COLO668 (cell line): ENCODE measurements at regions not wholly inside any gene's neighbourhood (a gene's known extent, or its start where the extent isn't known, plus 50 kb on each side); places are given as distances from the start of the nearest gene placed in this dataset.

Source experiments
- DNase-seq: peaks from one replicate; lab custom pipeline; 2025; ENCODE audit not compliant: unreplicated experiment; lab: John Stamatoyannopoulos, UW

DNA sequence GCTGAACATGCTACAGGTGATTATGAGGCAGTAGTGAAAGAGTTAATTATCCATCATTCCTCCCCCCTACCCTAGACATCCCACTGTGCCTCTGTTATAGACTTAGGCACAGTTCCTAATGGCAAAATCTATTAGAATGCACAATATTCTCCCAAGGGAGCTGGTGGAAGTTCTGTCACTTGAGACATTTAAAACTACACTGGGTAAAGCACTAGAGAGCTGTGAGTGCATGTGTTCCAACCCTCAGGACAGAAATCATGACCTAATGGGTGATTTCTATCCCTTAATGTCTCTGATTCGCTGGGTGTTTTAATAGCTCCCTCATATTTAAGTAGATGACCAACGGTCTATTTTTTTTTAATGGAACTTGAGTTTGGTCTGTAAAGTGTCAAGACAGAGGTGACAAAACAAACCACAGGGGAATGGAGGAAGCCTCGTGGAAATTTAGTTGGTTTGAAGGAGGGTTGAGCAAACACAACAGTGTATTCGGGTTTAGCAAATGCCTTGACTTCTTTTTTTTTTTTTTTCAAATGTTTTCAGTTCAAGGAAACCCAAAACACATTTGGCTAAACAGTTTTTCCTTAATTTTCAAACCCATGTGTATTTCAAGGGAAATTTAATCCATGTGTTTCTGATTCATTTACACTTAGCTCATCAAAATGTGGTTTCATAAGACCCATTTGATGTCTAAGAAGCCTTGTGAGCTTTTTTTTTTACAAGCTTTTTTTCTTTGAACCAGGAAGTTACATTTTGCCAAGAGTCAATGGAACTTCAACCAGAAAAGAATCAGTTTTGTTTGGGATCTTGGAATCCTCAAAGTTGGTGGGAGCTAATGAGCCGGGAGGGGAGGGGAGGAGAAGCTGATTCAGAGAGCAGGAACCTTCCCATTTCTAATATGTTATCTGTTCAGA, 665.1 kb upstream of the ZEB2 start:
- DNase-seq = no peak

DNA sequence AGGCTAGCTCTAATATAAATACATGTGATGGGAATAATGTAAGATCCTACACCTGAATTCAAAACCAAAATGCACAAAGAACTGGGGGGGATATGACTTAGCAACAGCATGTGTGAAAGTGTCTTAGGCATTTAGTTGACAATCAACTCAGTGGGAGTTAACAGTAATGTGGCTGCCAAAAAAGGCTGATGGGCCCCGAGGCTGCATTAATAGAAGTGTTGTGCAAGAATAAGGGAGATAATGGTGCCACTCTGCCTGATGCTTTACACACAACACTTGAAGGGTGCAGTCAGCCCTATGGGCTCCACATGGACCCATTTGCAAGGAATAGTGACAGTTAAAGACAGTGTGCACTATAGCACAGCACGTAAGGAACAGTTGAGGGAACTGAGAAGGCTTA, 649.4 kb upstream of the ZEB2 start:
- no peak for DNase-seq

DNA sequence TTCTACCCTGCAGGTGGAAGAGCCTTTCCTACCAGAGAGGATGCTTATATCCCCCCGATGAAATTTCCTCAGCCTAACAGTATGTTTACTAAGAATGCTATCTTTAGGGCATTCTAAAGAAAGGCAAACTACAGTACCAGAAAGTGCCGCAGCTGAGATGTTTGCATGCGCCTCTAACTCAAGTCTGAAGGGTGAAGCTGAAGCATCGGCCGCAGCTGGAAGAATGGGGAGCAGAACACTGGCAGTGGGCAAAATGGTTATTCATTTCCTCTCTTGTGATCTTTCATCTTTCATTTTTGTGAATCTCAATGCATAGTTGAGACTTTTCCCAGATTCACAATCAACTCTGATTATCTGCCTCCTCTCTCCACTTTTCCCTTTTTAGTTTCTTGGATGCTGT, 648.2 kb upstream of the ZEB2 start:
- no peak for DNase-seq

DNA sequence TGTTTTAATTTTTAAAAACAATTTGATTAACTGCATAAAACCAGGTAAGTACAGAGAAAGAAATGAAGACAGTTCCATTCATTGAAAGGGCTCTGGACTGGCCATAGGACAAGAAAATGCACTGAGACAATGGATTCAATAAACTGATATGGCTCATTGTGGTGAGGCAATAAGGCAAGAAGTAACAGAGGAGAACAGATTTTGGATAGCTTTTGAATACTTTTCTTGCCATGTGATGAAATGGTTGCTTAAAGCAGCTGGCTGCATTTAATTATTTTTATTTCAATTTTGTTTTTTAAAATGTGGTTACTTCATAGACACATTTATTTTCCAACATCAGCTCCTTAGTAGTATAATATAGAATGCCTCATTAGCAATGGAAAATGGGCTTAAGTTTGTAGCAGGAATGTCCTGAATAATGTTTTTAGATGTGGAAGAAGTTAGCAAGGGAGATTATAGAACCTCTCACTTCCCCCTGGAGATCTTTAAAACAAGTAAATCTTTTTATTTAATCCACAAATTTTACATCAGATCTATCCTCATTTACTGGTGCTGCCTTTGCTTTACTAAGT, 646.9 kb upstream of the ZEB2 start:
- no peak for DNase-seq

DNA sequence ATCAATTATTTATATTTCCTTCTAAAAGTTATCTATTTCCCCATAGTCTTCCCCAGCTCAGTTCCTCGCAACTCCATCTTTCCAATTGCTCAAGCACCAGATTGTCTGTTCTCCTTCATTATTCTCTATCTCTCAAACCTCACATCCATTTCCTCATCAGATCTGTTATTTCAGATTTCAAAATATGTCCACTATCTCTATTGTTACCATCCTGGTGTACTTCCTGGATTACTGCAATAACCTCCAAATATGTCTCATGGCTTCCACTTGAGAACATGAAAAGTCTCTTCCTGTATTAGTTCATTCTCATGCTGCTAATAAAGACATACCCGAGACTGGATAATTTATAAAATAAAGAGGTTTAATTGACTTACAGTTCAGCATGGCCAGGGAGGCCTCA, 641.7 kb upstream of the ZEB2 start:
- no peak for DNase-seq

DNA sequence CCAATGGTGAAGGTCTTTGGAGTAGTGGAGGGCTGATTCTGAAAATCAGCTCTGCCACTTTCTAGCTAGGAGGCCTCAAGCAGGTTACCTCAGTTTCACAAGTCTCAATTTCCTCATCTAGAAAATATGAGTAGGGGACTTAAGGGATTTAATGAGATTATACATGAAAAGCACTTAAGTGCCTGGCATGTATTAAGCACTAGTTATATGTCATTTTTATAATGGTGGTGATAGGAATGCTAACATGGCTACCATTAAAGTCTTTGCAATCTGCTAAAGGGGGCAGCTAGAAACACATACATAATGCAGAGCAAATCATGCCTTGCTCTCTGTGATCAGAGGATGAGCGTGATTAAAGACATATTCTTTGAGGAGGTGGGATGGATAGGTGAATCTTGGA, 640.9 kb upstream of the ZEB2 start:
- DNase-seq = no peak

DNA sequence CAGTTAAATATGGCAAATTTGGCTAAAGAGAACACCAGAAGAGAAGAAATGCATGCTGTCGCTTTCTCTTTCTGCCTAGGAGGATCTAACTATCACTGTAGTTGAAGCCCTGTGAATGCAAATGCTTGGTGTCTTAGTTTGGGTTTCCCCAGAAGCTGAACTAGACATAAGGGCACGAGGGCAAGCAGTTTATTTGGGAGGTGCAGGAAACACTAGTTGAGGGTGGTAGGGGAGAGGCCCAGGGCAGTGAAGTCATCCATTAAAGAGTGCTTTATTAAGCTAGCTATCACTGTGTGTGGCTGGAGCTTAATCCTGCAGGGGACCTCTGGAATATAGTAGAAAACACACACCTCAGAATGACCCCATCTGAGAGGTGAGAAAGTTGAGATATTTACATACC, 639.8 kb upstream of the ZEB2 start:
- DNase-seq = no peak

DNA sequence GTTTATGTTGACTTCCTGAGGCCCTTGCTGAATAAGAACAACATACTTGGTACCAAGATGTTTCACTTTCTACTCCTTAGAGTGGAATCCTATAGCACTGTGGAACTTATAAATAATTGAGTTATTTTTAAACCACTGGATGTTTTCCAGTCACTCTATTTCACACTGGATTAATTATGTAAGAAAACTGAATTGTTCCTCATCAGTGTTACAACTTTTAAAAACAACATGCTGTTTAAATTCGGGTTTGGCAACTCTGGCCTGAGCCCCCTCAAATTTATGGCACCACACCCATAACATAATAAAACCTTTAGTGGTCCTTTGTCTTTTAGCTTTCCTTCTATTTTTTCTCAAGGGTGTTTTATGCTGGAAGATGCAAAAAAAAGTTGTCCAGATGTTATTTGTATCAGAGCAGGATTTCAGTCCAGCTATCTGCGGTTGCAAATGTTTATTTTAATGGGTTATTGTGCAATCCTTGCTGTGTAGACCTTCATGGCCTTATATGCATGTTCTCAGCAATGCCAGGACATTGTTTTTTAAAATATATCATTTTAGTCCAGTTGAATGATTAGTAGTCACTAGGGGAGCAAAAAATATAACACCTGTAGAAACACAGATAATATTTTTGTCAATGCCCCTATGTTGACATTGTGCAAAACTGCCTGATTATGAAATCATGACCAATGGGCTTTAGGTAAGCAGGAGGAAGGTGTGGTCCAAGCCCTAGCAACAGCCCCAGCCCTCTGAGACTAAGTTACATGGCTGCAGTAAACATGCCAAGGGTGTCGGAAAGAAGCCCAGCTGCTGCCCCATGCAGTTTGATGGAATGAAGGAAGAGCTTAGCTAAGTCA, 638.0 kb upstream of the ZEB2 start:
- no peak for DNase-seq

DNA sequence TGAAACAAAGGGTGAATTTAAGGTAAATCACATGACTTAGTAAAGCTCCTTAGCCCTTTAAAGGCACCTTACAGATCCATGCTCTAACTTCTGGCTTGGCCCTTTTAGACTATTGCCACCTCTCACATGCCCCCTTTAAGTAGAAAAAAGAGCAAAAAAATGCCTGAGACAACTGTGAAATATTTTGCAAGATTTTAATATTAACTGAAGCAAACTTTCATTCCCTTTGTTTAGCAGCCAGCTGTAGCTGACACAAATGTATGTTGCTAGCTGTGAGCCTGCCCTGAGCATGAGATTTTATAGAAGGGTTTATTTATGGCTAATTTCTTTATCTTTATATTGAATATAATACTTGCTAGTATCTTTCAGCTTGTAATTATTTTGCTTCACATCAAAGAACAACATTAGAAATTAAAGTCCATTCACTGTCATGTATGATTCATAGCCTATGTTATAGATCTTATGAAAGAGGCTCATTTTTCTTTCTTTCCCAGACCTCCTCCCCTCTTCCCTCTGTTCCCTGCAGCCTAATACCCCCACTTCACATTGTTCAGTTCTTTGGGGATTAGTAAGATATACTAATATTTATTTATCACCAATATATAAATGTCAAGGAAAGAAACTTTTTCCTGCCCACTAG, 637.2 kb upstream of the ZEB2 start:
- DNase-seq = no peak

DNA sequence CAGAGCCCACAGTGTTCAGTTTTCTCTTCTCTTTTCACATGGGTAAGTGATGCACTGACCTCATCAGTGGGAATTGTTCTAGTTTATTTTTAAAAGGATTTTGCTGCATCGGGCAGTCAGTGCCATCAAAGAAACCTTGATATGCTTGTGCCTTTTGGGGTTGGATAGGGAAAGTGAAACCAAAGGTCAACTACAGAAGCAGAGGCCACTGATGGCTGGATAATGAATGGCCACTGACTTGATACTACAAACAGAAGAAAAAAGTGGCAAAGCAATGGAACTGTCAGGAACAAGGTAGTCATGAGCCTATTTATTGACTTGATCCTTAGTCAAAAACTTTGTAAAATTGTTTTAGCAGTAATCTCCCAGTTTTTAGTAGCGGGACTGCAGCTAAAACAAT, 636.3 kb upstream of the ZEB2 start:
- no peak for DNase-seq

DNA sequence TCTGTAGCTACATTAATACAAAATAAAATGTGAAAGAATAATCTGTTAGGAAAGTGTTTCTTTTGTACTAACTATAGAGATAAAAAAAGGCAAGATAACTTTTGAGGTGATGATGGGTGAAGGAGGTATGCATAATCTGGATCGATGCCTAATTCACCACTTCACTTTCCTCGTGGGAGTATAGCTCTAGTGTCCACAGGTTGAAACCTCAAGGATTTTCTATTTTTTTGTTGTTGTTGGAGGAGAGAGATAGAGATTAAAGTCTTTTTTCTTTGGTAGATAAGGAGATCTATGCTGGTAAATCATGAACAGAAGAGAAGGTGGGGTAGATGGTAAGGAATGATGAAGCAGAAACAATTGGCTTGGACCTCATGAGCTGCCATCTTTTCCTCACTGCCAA, 635.3 kb upstream of the ZEB2 start:
- no peak for DNase-seq

DNA sequence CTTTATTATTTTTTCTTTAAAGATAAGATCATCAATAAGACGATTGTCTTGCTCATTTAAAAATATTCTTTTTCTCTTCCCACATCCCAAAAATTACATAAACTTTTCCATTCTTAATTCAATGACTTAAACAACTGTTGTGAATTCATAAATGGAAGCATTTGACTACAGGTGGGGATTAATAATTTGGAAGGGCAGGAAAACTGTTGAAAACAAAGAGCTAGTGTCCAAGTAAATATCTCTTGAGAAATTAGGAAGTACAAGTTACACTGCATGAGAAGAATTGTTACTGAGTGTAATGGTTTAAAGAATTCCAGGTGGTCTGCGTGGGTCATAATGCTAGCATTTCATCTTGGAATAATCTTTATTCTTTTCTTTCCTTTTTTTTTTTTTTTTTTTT, 634.8 kb upstream of the ZEB2 start:
- no peak for DNase-seq

DNA sequence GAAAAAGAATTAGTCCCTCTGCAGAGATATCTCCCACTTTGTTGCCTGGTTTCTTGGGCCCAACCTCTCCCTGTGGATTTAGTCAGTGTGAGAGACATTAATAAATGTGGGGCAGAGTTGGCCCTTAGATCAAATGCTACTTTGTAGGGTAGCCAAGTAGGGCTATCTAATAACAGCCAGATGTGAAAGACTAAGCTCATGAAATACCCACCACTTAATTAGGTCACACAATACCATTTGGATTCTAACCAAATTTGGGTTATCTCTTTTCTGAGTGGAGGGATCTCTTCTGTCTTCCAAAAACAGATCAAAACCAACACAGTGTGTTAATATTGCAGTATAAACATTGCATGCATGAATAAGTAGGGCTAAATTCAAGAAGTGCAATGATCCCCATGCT, 626.8 kb upstream of the ZEB2 start:
- no peak for DNase-seq

DNA sequence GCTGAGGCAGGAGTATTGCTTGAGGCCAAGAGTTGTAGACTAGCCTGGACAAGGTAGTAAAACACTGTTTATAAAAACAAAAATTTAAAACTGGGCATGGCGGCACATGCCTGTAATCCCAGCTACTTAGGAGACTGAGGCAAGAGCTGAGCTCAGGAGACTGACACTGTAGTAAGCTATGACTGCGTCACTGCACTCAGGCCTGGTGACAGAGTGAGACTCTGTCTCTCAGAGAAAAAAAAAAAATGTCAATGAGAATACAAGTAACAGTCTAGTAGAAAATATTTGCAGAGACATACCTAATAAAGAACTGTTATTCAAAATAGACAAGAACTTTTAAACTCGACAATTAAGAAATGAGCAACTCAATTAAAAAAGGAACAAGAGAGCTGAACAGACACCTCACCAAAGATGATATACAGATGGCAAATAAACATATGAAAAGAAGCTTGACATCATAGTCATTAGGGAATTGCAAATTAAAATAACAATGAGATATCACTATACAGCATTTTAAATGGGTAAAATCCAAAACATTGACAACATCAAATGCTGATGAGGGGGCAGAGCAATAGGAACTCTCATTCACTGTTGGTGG, 624.3 kb upstream of the ZEB2 start:
- DNase-seq = no peak

DNA sequence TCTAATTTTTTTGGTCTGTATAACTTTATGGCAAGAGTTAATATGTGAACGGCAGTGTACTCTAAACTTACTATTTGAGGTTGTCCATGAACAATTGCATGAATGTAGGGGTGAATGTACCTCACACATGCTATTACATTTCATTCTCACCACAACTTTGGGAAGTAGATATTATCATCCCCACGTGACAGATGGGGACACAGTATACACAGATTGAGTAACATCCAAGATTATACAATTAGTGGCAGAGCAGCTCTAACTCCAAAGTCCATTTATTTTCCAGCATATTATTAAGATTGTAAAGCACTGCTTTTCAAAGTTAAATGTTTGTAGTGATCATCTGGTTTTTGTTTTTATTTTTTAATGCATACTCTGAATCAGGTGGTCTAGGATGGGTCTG, 622.1 kb upstream of the ZEB2 start:
- no peak for DNase-seq

DNA sequence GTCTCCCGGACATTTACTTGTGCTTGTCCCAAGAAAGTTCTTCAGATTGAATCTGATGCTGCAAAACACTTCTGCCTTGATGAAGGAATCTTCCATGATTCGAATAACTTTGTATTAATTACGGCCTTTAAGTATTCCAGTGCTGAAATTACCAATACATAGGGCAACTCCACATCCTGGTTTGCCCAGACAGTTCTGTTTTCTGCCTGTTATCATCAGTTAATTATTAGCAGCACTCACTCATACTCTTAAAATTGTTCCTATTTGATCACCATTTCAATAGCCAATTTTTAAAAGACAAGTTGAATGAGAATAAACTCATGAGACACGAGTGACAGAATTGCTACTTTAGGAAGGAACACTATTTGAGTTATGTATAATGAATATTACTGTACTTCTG, 620.7 kb upstream of the ZEB2 start:
- DNase-seq = no peak

DNA sequence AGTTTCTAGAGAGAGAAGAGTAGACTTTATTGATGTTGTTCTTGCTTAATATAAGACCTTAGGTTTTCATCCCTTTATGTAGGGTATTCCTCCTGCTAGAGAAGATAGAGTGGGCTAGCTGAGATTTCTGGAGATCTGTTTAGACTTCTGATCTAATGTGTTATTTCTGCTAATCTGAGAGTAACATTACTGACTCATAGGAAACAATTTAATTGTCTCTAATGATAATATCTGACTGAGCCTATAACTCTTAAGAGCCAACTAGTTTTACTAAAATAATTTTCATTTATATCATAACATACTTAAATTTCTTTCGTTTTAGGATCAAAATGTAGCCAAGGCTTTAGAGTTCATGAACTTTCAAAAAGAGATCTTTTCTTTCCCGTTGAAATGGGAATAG, 618.7 kb upstream of the ZEB2 start:
- no peak for DNase-seq

DNA sequence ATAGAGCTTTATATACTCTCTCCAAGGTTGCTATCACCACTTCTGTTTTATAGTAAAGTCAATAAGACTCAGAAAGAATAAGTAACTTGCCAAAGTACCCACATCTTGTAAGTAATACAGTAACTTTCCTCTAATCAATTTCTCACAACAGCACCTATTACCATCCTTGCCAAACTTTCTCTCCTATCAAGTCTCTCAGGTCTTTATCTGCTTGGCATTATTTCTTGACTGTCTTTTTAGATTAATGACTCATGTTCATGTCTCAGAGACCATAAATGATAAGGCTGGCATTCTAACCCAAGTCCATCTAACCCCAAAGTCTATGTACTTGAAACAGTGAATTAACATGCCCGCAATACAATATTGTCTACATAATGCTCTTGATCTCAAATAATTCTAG, 618.0 kb upstream of the ZEB2 start:
- no peak for DNase-seq

DNA sequence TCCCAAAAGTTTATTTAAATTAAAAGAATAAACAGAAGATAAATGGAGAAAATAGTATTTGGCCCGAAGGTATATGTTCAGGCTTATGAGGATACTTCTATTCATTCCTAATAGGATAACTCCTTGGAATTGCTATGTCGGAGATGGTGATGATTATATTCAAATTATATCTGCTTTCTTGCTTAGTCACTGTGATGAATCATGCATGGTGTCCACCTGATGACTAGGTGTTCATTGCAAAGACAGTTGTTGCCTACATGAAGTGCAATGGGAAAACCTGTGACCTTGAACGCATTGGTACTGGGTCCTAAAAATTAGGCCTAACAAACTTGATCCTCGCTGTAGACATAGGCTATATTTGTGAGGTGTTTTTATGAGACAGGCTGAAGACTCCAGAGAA, 617.3 kb upstream of the ZEB2 start:
- DNase-seq = no peak

DNA sequence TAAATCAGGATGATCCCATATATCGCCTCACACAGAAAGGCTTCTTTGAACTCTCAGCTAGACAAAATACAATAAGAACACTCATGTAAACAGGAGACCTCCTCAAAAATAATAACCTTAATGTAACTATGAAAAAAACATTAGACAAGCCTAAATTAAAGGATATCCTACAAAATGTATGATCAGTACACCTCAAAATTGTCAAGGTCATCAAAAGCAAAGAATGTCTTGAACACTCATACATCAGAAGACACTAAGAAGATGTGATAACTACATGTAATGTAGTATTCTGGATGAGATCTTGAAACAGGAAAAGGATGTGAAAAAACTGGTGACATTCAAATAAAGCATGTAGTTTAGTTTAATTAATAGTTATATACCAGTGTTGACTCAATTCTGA, 616.8 kb upstream of the ZEB2 start:
- DNase-seq = no peak

DNA sequence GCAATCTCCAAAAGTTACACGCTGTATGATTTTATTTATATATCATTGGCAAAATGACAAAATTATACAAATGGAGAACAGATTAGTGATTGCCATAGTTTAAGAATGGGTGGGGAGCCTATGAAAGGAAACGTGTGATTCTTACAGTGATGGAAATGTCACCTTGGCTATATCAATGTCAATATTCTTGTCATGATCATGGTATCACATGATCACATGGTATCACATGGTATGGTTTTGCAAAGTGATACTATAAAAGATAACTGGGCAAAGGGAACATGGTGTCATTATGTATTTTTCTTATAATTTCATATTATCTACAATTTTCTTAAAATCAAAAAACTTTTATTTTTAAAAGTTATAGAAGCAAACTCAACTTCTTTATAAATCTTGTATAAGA, 606.2 kb upstream of the ZEB2 start:
- no peak for DNase-seq
